ENCODE measurements at regions not wholly inside any gene's neighbourhood (a gene's known extent, or its start where the extent isn't known, plus 50 kb on each side); places are given as distances from the start of the nearest gene placed in this dataset.
"Not testable (repeated sequence)": the region's sequence is repeated elsewhere in the genome, so short reads cannot be mapped to it uniquely, and the experiment has no call there.

DNA sequence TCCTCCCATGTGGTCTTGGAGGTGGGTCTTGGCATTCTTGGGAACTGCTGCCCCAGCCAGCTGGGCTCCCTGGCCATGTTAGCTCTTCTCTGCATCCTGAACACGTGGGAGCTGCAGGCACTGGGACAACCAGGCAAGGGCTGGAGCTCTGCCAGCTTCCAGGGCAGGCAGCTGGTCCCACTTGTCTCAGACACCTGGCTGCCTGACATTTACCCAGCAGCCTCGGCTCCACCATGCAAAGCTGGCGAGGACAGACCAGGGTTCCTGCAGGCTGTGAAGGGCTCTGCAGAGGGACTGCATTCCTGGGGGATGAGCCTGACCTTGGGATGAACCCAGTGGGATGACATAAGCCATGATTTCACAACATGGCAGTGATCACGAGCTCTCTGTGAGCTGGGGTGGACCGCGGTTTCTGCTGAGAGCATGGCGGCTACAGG lies 99.0 kb upstream of the TSHZ3 start:
- DNase-seq: no peak

GRCh38 chr19:31449379-31449778 lies 100.1 kb upstream of the TSHZ3 start:
- no peak for DNase-seq

DNA sequence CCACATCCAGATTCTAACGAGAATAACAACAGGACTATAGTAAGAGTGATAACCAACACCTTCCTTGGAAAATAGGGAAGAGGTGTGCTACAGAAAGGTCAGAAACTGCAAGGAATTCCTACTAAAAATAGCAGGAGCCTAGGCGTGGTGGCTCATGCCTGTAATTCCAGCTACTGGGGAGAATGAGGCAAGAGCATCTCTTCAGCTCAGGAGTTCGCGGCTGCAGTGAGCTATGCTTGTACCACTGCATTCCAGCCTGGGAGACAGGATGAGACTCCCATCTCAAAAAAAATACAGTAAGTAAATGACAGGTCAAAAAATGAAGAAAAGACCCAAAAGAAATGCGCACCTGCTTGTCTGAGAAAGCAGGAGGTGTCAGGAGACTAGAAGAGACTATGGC lies 101.5 kb upstream of the TSHZ3 start:
- no peak for DNase-seq

DNA sequence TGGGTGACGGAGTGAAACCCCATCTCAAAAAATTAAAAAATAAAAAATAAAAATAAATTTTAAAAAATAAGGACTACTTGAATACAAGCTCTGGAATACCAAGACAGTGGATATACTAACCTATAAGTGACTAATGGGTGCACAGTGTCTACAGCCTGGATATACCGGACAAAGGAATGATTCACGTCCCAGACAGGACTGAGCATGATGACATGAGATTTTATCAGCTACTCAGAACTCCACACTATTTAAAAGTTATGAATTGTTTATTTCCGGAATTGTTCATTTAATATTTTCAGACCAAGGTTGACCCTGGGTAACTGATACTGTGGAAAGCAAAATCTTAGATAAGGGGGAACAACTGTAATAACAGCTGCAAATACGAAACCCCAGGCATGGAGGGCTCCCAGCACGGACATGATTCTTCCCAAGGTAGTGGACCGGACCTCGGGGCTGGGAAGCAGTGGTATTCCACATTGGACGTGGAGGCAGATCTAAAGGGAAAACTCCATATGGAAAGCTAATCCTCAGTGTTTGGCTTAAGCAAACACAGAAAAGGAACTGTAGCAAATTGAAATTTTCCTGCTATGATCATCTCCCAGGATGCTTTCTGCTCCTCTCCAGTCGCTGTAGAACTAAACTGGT lies 102.6 kb upstream of the TSHZ3 start:
- DNase-seq: no peak

GRCh38 chr19:31459430-31459829 lies 110.2 kb upstream of the TSHZ3 start:
- DNase-seq: no peak

DNA sequence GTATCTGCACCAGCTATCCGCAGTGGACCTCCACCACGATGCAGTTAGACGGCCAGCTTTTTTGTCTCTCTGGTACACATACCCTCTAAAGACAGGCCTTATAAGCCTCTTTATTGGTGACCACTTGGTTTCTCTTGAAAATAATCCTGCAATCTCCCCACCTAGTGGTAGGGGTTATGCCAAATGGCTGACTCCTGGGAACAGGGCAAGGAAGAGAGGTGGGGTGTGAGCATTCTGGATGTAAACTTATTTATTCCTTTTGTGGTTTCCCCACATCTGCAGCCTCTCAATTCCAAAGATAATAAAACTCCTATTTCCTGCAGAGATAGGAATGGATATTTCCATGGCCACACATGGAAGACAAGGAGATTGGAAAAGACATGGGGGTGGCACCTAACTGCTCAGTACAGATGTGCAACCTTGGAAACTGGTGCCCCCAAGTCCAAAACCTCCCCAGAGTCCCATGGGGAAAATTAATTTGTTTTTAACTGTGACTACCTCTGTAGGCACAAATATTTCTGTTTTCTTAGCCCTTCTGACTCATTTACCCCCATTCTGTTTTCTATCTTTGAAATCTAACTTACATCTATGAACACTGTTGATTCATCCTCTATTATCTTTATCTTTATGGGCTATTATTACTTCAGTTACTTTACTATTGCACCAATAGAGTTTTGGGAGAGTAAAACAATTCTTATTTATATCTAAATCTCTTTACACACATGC lies 112.7 kb upstream of the TSHZ3 start:
- DNase-seq: no peak

DNA sequence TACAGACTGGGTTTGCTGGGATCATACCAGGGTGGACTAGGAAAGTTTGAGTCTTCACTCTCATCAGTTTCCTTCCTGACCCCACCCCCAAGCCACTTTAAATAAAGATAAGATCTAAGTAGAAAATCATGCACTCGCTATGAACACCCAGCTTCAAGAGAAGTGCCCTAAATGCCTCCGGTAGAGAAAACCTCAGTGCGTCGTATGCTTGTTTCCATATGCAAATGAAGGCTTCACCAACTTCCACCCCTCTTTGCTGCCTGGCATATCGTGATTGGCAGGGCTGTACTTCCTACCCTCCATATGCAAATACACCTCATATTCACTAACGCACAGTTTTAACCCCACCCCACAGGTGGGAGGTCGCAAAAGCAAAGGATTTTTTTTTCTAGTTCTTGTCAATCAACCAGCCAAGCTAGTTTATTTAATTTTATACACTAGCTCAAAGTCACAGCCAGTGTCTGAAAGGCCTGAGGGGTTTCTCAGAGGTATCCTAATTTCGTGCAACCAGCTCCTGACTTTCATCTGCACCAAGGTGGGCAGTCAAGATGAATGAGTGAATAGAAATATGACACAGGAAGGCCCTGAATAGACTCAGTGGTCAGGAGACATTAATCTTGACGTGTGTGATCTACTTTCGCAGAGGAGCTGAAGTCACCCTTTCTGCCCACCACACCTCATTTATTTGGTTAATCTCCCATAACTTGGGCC lies 121.1 kb upstream of the TSHZ3 start:
- DNase-seq: no peak

DNA sequence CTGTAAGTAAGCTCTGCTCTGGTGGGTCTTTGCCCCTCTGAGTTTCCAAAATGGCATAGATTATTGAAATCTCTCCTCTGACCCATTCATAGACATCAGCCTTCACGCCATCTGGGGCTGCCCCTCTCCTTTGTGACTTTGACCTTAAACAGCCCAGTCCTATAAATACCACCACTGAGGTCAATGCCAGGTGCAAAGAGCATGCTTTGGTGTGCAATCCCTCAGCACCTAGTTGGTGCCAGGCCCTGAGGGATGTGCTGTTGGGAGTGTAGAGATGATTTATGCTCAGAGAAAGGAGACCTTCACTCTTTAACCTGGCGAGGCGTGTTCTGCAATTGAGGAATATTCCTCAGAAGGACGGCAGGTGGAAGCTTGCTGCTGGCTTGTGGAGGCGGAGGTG lies 121.7 kb upstream of the TSHZ3 start:
- DNase-seq: no peak

- no peak for DNase-seq
Observed at GRCh38 chr19:31478241-31478640, 129.0 kb upstream of the TSHZ3 start.

DNA sequence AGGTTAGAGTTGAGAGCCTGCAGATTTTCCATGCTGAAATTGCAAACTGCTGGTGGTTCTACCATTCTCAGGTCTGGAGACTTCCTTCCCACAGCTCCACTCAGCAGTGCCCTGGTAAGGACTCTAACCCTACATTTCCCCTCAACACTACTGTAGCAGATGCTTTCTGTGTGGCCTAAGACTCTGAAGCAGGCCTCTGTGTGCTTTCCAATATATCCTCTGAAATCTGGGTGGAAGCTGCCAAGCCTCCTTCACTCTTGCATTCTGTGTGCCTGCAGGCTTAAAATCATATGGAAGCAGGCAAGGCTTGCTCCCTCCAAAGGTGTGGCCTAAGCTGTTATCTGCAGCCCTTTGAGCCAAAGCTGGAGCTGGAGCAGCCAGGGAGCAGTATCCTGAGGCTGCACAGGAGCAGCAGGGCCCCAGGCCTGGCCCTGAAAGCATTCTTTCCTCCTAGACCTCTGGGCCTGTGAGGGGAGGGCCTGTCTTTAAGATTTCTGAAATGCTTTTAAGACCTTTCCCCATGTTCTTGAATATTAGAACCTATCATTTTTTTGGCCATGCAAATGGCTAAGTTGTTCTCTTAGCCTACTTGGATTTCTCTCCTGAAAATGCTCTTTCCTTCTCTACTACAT lies 134.1 kb upstream of the TSHZ3 start:
- no peak for DNase-seq

- not testable (repeated sequence) for DNase-seq
Observed at GRCh38 chr19:31484858-31485410, 135.7 kb upstream of the TSHZ3 start.

DNA sequence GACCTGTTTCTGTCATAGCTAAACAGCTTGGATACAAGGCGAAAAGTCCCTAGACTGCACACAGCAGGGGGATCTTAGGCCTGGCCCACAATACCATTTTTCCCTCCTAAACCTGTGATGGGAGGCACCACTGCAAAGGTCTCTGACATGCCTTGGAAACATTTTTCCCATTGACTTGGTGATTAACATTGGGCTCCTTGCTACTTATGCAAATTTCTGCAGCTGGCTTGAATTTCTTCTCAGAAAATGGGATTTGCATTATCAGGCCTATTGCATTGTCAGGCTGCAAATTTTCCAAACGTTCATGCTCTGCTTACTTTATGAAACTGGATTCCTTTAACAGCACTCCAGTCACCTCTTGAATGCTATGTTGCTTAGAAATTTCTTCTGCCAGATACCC lies 136.2 kb upstream of the TSHZ3 start:
- no peak for DNase-seq

DNA sequence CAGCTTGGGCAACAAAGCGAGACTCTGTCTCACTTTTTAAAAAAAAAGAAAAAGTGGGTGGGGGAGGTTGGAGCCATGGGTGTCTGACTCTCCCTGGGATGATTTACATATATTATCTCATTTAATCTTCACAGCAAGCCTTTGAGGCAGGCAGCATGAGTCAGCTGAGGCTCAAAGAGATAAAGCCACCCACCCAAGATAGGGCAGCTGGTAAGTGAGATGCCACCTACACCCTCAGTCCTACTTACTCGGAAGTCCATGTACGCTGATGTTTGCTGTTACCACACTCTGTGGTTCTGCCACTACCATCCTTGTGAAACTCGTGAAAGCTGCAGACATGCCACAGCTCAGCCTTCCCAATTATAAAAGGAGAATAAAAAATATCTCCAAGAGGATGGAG lies 142.0 kb upstream of the TSHZ3 start:
- DNase-seq: no peak

- no peak for DNase-seq
Observed at GRCh38 chr19:31492050-31492449, 142.8 kb upstream of the TSHZ3 start.

- DNase-seq: no peak
Observed at GRCh38 chr19:31496076-31496475, 146.8 kb upstream of the TSHZ3 start.

- no peak for DNase-seq
Observed at GRCh38 chr19:31497709-31498108, 148.5 kb upstream of the TSHZ3 start.

GRCh38 chr19:31498781-31499180 lies 149.5 kb upstream of the TSHZ3 start:
- DNase-seq: no peak

DNA sequence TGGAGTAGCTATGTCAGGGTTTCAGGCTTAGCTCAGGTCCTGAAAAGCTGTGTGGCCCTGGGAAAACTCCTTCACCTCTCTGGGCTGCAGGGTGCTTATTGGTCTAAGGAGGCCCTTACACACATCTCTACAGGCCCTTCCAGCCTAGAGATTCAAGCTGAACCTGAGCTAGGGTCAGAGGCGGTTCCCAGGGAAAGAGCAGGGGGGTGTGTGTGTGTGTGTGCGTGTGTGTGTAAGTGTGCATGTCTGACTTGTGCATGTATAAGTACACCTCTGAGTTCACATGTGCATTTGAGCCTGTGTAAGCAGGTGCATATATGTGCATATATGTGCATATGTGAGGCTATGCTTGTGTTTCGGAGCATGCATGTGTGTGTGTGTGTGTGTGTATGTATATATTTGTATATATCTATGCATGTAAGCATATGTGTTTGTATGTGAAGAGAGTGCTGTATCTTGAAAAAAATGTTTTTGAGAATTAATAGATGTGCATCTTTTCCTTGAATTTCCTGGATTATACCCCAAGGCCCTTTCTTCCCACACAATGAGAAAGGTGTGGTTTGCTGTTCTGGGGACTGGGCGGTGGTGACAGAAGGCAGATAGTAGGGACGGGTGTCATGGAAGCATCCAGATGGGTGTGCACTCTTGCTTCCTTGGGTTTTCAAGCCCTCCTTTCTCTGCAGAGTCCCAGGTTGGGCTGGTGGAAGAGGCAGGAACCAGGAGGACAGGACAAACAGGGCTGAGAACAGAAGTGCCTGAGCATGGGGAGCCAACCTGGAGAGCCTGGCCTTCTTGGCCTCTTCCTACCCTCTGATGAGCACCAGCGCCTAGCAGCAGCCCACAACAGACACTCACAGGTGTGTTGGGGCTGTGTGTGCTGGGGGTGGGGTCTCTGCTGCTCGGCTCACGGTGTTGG lies 150.3 kb upstream of the TSHZ3 start:
- no peak for DNase-seq

- no peak for DNase-seq
Observed at GRCh38 chr19:31500197-31500830, 151.1 kb upstream of the TSHZ3 start.

- no peak for DNase-seq
Observed at GRCh38 chr19:31500946-31501345, 151.7 kb upstream of the TSHZ3 start.

GRCh38 chr19:31501427-31502195 lies 152.4 kb upstream of the TSHZ3 start:
- no peak for DNase-seq
